ENCODE measurements at regions not wholly inside any gene's neighbourhood (a gene's known extent, or its start where the extent isn't known, plus 50 kb on each side); places are given as distances from the start of the nearest gene placed in this dataset.
A peak's percentile ranks its signal among the peaks of the same experiment; 100 is the strongest.
"Not testable (repeated sequence)": the region's sequence is repeated elsewhere in the genome, so short reads cannot be mapped to it uniquely, and the experiment has no call there.

GRCh38 chr21:31514598-31514997, 144.9 kb upstream of the SOD1 start:
- TF ChIP-seq ZC3H10 (CRISPR knock-in tag; IDR thresholded peaks at IDR 0.05) (no peak), TCF4 (CRISPR knock-in tag; IDR thresholded peaks at IDR 0.05; ENCODE audit: borderline replicate concordance) (peak; percentile 37; the same call in 1 of the 2 replicates)
- ATAC-seq: peak; percentile 71; the same call in 2 of the 3 replicates

DNA sequence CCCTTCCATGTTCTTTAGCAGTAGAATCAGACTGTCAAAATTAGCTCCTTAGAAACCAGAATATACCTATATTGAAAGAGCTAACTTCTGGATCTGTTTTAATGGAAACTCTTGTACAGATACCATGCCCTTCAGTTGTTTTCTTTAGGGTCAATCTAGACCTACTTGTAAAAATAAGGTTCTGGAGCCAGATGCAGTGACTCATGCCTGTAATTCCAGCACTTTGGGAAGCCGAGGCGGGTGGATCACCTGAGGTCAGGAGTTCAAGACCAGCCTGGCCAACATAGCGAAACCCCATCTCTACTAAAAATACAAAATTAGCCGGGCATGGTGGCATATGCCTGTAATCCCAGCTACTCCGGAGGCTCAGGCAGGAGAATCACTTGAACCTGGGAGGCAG, 146.0 kb upstream of the SOD1 start:
- not testable (repeated sequence) for ATAC-seq

DNA sequence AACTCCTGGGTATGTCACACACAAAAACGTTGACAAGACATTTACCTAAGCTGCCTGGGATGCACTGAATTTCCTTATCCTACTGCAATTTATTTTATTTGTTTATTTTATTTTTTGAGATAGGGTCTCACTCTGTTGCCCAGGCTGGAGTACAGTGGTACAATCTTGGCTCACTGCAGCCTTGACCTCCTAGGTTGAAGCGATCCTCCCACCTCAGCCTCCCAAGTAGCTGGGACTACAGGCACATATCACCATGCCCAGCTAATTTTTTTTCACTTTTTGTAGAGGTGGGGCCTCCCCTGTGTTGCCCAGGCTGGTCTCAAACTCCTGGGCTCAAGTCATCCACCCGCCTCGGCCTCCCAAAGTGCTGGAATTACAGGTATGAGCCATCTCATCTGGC, 147.5 kb upstream of the SOD1 start:
- ATAC-seq: not testable (repeated sequence)

- TF ChIP-seq TCF4 (CRISPR knock-in tag; IDR thresholded peaks at IDR 0.05; ENCODE audit: borderline replicate concordance) (no peak), CSDC2 (CRISPR knock-in tag; IDR thresholded peaks at IDR 0.05) (no peak), POU6F1 (CRISPR knock-in tag; IDR thresholded peaks at IDR 0.05; ENCODE audit: borderline replicate concordance, low read depth) (no peak), ARNTL (CRISPR knock-in tag; IDR thresholded peaks at IDR 0.05; ENCODE audit: borderline replicate concordance, low read depth) (no peak), ZNF8 (CRISPR knock-in tag; IDR thresholded peaks at IDR 0.05) (no peak)
- no peak for ATAC-seq
These were observed 148.2 kb upstream of the SOD1 start for GRCh38 chr21:31511258-31511657.

DNA sequence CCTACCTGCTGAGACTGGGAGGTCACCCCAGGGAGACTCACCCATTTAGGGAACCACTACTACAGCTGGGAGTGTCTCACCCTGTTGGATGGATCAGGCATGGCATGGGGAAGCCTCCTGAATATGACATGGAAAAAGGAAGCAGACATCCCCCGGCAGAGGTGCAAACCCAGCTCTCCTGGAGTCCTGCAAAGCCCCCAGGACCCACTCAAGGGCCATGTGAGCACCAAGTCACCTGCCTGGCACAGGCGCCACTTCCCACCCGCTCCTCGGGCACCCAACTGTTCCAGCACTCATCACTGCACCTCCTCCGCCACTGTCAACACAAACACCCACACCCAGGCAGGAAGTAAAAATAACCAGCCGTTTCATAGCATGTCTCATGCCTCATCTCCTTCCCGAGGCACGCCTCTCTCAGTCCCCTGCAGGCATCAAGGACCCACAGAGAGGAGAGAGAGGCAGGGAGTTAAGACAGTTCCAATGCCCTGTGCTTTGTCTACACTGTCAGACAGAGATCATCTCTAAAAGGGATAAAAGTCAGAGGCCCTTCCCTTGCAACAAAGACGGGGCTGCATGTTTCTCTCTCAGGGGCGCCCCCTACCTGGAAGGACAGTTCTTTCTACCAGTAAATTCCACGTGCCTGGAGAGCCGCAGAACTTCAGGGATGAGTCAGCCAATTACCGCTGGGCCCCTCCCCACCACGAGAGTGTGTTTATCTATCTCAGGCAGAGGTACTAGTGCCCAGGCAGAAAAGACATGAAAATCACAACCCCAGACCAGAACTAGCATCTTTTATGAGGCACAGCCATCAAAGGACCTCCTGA, 150.1 kb upstream of the SOD1 start:
- no peak for ATAC-seq
- no peak for TF ChIP-seq BACH2 (CRISPR knock-in tag; IDR thresholded peaks at IDR 0.05; ENCODE audit: borderline replicate concordance)
- TF ChIP-seq, protein P1, sequence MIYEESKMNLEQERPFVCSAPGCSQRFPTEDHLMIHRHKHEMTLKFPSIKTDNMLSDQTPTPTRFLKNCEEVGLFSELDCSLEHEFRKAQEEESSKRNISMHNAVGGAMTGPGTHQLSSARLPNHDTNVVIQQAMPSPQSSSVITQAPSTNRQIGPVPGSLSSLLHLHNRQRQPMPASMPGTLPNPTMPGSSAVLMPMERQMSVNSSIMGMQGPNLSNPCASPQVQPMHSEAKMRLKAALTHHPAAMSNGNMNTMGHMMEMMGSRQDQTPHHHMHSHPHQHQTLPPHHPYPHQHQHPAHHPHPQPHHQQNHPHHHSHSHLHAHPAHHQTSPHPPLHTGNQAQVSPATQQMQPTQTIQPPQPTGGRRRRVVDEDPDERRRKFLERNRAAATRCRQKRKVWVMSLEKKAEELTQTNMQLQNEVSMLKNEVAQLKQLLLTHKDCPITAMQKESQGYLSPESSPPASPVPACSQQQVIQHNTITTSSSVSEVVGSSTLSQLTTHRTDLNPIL (CRISPR knock-in tag; IDR thresholded peaks at IDR 0.05; ENCODE audit: low read depth): no peak
- TF ChIP-seq ESRRG (CRISPR knock-in tag; IDR thresholded peaks at IDR 0.05): no peak
- TF ChIP-seq, protein P2, sequence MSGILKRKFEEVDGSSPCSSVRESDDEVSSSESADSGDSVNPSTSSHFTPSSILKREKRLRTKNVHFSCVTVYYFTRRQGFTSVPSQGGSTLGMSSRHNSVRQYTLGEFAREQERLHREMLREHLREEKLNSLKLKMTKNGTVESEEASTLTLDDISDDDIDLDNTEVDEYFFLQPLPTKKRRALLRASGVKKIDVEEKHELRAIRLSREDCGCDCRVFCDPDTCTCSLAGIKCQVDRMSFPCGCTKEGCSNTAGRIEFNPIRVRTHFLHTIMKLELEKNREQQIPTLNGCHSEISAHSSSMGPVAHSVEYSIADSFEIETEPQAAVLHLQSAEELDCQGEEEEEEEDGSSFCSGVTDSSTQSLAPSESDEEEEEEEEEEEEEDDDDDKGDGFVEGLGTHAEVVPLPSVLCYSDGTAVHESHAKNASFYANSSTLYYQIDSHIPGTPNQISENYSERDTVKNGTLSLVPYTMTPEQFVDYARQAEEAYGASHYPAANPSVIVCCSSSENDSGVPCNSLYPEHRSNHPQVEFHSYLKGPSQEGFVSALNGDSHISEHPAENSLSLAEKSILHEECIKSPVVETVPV (CRISPR knock-in tag; IDR thresholded peaks at IDR 0.05): no peak
- no peak for TF ChIP-seq GLIS3 (CRISPR knock-in tag; IDR thresholded peaks at IDR 0.05)
- TF ChIP-seq TSHZ2 (CRISPR knock-in tag; IDR thresholded peaks at IDR 0.05): no peak
- TF ChIP-seq ZNF70 (CRISPR knock-in tag; IDR thresholded peaks at IDR 0.05): no peak
- no peak for TF ChIP-seq TCF4 (CRISPR knock-in tag; IDR thresholded peaks at IDR 0.05; ENCODE audit: borderline replicate concordance)
- TF ChIP-seq PPARA (CRISPR knock-in tag; IDR thresholded peaks at IDR 0.05; ENCODE audit: borderline replicate concordance): no peak
- TF ChIP-seq PATZ1 (CRISPR knock-in tag; IDR thresholded peaks at IDR 0.05; ENCODE audit: borderline replicate concordance): no peak
- TF ChIP-seq TOX (CRISPR knock-in tag; IDR thresholded peaks at IDR 0.05; ENCODE audit: borderline replicate concordance): no peak
- no peak for TF ChIP-seq OSR1 (CRISPR knock-in tag; IDR thresholded peaks at IDR 0.05)

Data from SK-N-SH treated with all-trans-retinoic acid at 6 μM for 48 hours (cell line).